ENCODE measurements at regions not wholly inside any gene's neighbourhood (a gene's known extent, or its start where the extent isn't known, plus 50 kb on each side); places are given as distances from the start of the nearest gene placed in this dataset.

GRCh38 chr4:160286051-160286450 lies 1183.2 kb downstream of the RAPGEF2 start:
- TF ChIP-seq, protein P1, sequence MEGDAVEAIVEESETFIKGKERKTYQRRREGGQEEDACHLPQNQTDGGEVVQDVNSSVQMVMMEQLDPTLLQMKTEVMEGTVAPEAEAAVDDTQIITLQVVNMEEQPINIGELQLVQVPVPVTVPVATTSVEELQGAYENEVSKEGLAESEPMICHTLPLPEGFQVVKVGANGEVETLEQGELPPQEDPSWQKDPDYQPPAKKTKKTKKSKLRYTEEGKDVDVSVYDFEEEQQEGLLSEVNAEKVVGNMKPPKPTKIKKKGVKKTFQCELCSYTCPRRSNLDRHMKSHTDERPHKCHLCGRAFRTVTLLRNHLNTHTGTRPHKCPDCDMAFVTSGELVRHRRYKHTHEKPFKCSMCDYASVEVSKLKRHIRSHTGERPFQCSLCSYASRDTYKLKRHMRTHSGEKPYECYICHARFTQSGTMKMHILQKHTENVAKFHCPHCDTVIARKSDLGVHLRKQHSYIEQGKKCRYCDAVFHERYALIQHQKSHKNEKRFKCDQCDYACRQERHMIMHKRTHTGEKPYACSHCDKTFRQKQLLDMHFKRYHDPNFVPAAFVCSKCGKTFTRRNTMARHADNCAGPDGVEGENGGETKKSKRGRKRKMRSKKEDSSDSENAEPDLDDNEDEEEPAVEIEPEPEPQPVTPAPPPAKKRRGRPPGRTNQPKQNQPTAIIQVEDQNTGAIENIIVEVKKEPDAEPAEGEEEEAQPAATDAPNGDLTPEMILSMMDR (IDR thresholded peaks at IDR 0.05; ENCODE audit: low read depth, low read length), result no peak
- TF ChIP-seq EZH2phosphoT487 (IDR thresholded peaks at IDR 0.05; ENCODE audit: low read depth), result no peak

Measured in OCI-LY3 (cell line).